Loucy (cell line): ENCODE measurements at regions not wholly inside any gene's neighbourhood (a gene's known extent, or its start where the extent isn't known, plus 50 kb on each side); places are given as distances from the start of the nearest gene placed in this dataset.

Experiments used
- EZH2phosphoT487 ChIP-seq: fragments of 200-600 bp; IDR thresholded peaks from 2 replicates; pipeline ENCODE4 v1.6.1; 2018; ENCODE audit warnings: antibody characterized with exemption, mild to moderate bottlenecking, moderate library complexity, borderline replicate concordance
- TF ChIP-seq, protein P1 (sequence below): fragments of 200-600 bp; sonication (generic); conservative IDR thresholded peaks from 2 replicates; pipeline ENCODE4 v1.5.1; 2014; ENCODE audit warnings: mild to moderate bottlenecking, antibody characterized with exemption, low read length

DNA sequence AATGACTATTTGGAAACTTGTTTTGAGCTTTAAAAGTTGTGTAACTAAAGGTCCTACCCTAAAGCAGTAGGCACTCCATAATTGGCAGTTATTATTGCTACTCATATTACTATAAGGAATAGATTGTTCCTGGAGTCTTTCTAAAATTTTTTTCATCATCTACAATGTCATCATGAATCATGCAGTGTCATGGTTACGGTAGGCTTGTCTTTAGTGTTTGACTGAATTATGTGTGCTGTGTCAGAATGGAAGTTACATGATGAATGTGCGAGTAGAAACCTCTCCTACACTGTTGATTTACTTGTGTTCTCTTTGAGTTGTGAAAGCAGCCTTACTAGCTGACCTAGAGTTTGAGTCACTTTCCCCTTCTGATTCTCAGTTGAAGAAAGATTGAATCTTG, 1099.9 kb downstream of the RAPGEF2 start:
- TF ChIP-seq, protein P1, sequence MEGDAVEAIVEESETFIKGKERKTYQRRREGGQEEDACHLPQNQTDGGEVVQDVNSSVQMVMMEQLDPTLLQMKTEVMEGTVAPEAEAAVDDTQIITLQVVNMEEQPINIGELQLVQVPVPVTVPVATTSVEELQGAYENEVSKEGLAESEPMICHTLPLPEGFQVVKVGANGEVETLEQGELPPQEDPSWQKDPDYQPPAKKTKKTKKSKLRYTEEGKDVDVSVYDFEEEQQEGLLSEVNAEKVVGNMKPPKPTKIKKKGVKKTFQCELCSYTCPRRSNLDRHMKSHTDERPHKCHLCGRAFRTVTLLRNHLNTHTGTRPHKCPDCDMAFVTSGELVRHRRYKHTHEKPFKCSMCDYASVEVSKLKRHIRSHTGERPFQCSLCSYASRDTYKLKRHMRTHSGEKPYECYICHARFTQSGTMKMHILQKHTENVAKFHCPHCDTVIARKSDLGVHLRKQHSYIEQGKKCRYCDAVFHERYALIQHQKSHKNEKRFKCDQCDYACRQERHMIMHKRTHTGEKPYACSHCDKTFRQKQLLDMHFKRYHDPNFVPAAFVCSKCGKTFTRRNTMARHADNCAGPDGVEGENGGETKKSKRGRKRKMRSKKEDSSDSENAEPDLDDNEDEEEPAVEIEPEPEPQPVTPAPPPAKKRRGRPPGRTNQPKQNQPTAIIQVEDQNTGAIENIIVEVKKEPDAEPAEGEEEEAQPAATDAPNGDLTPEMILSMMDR = no peak
- TF ChIP-seq EZH2phosphoT487 = no peak
